Muscle of back (tissue), 3 donors: ENCODE measurements at regions not wholly inside any gene's neighbourhood (a gene's known extent, or its start where the extent isn't known, plus 50 kb on each side); places are given as distances from the start of the nearest gene placed in this dataset.
A peak's percentile ranks its signal among the peaks of the same experiment; 100 is the strongest.

Experiments used
- DNase-seq, 3 donors: peaks; one replicate each; pipeline versions ENCODE4 v3.0.0 to v3.0.0-alpha.2; 2013

- DNase-seq = no peak
Measured at GRCh38 chr6:1037430-1038202, 274.3 kb upstream of the FOXQ1 start.

GRCh38 chr6:1035401-1035800 is 276.5 kb upstream of the FOXQ1 start:
- DNase-seq = no peak

GRCh38 chr6:1031720-1032119 is 280.2 kb upstream of the FOXQ1 start:
- DNase-seq = no peak

GRCh38 chr6:1029141-1029540 is 282.8 kb upstream of the FOXQ1 start:
- DNase-seq = no peak

- no peak for DNase-seq
Measured at GRCh38 chr6:1028723-1029122, 283.2 kb upstream of the FOXQ1 start.

- no peak for DNase-seq
Measured at GRCh38 chr6:1027795-1028569, 283.9 kb upstream of the FOXQ1 start.

GRCh38 chr6:1027109-1027794 is 284.6 kb upstream of the FOXQ1 start:
- DNase-seq = peak in 1 of 3 donors; percentile 28

GRCh38 chr6:1025821-1026220 is 286.1 kb upstream of the FOXQ1 start:
- DNase-seq = no peak

GRCh38 chr6:1024587-1024986 is 287.3 kb upstream of the FOXQ1 start:
- DNase-seq = peak; percentile 18 to 63 (median 50)

GRCh38 chr6:1024161-1024560 is 287.7 kb upstream of the FOXQ1 start:
- no peak for DNase-seq

- DNase-seq = no peak
Measured at GRCh38 chr6:1023229-1023628, 288.7 kb upstream of the FOXQ1 start.

GRCh38 chr6:1022719-1023118 is 289.2 kb upstream of the FOXQ1 start:
- no peak for DNase-seq

GRCh38 chr6:1020837-1021236 is 291.1 kb upstream of the FOXQ1 start:
- DNase-seq = no peak

- DNase-seq = no peak
Measured at GRCh38 chr6:1020133-1020532, 291.8 kb upstream of the FOXQ1 start.

- peak in 1 of 3 donors; percentile 30 for DNase-seq
Measured at GRCh38 chr6:1018041-1018440, 293.9 kb upstream of the FOXQ1 start.

- DNase-seq = no peak
Measured at GRCh38 chr6:1016329-1017302, 295.3 kb upstream of the FOXQ1 start.

GRCh38 chr6:1015825-1016224 is 296.1 kb upstream of the FOXQ1 start:
- no peak for DNase-seq

- no peak for DNase-seq
Measured at GRCh38 chr6:1014431-1014807, 297.5 kb upstream of the FOXQ1 start.

GRCh38 chr6:1013656-1014430 is 298.1 kb upstream of the FOXQ1 start:
- DNase-seq = no peak

- no peak for DNase-seq
Measured at GRCh38 chr6:1009103-1009502, 302.8 kb upstream of the FOXQ1 start.

GRCh38 chr6:1007159-1007558 is 304.7 kb upstream of the FOXQ1 start:
- no peak for DNase-seq
